A549 (cell line): ENCODE measurements at regions not wholly inside any gene's neighbourhood (a gene's known extent, or its start where the extent isn't known, plus 50 kb on each side); places are given as distances from the start of the nearest gene placed in this dataset.

Source experiments
- CEBPB ChIP-seq, 2 experiments: fragments of >200 bp in 1 of 2; sonication (Bioruptor Twin) in 1 of 2; formaldehyde crosslinking in 1 of 2; IDR thresholded peaks; 2 replicates each; pipeline ENCODE4 v1.6.1; 2012 to 2016
- EP300 ChIP-seq, 2 experiments: fragments of >200 bp; sonication (Bioruptor Twin); formaldehyde crosslinking; IDR thresholded peaks; 2 replicates in 1 of 2; 3 replicates in 1 of 2; pipeline ENCODE4 v1.6.1; 2016 to 2017
- ESRRA ChIP-seq: fragments of 150-350 bp; IDR thresholded peaks from 2 replicates; pipeline ENCODE4 v1.6.1; 2014; ENCODE audit warnings: mild to moderate bottlenecking, low read length, borderline replicate concordance
- FOSL2 ChIP-seq, 2 experiments: fragments of 450-650 bp in 1 of 2; fragments of >200 bp in 1 of 2; sonication (Bioruptor Twin) in 1 of 2; formaldehyde crosslinking; IDR thresholded peaks; 2 replicates each; pipeline versions ENCODE4 v1.5.0 to v1.6.1; 2016 to 2020; ENCODE audit warnings: mild to moderate bottlenecking in 1 of 2, moderate library complexity in 1 of 2
- JUN ChIP-seq, 2 experiments: fragments of >200 bp; sonication (Bioruptor Twin); formaldehyde crosslinking; IDR thresholded peaks; 2 replicates in 1 of 2; 3 replicates in 1 of 2; pipeline ENCODE4 v1.6.1; 2016 to 2017
- MAZ ChIP-seq: fragments of 150-350 bp; IDR thresholded peaks from 2 replicates; pipeline ENCODE4 v1.6.1; 2014; ENCODE audit warnings: antibody characterized with exemption, low read depth, low read length, borderline replicate concordance
- MYC ChIP-seq: IDR thresholded peaks from 2 replicates; pipeline ENCODE4 v1.6.1; 2012; ENCODE audit warnings: mild to moderate bottlenecking, inconsistent platforms, low read length, improper control_type of control experiment, borderline replicate concordance
- POLR2A ChIP-seq: IDR thresholded peaks from 2 replicates; pipeline ENCODE4 v1.6.1; 2012; ENCODE audit warnings: mild to moderate bottlenecking, low read length
- RCOR1 ChIP-seq: fragments of 150-350 bp; IDR thresholded peaks from 2 replicates; pipeline ENCODE4 v1.6.1; 2014; ENCODE audit warnings: antibody characterized with exemption, low read length, low read depth
- RFX5 ChIP-seq: fragments of 450-650 bp; IDR thresholded peaks from 2 replicates; pipeline ENCODE4 v1.7.1; 2014; ENCODE audit warnings: antibody characterized with exemption, mild to moderate bottlenecking, moderate library complexity
- ZC3H11A ChIP-seq: fragments of 450-650 bp; IDR thresholded peaks from 2 replicates; pipeline ENCODE4 v1.6.1; 2014; ENCODE audit warnings: antibody characterized with exemption, mild to moderate bottlenecking
- TF ChIP-seq, protein P1 (sequence below): fragments of >200 bp; sonication (Bioruptor Twin); formaldehyde crosslinking; IDR thresholded peaks from 3 replicates; pipeline ENCODE4 v1.5.1; 2016
- TF ChIP-seq, protein P2 (sequence below): fragments of 200-600 bp; sonication (generic); IDR thresholded peaks from 2 replicates; pipeline ENCODE4 v1.6.1; 2016; ENCODE audit warnings: antibody characterized with exemption, mild to moderate bottlenecking, moderate library complexity

DNA sequence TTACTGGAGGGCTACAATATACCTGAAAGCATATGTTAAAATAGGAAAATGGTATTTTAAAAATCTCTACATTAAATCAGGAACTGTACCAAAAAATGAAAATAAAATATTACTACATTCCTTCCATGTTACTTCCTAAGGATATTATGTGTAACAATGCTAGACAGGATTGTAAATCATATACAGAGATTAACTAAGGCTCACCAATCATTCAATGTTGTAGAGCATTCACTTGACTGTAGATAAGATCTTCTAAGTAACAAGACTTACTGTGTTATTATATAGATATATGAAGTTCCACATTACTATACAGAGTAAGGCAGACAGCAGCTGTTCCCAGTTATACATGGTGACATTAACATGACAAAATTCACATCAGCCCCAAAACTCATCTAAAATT is 1919.1 kb upstream of the CDH9 start:
- TF ChIP-seq POLR2A (no peak), ZC3H11A (no peak), RFX5 (no peak), FOSL2 (IDR thresholded peaks at IDR 0.05) (no peak), FOSL2 (CRISPR knock-in tag; IDR thresholded peaks at IDR 0.05) (no peak), EP300 (IDR thresholded peaks at IDR 0.05) (no peak), MYC (no peak), CEBPB (IDR thresholded peaks at IDR 0.05) (no peak), JUN (IDR thresholded peaks at IDR 0.05) (no peak), RCOR1 (no peak), ESRRA (no peak), MAZ (no peak)
- TF ChIP-seq, protein P1, sequence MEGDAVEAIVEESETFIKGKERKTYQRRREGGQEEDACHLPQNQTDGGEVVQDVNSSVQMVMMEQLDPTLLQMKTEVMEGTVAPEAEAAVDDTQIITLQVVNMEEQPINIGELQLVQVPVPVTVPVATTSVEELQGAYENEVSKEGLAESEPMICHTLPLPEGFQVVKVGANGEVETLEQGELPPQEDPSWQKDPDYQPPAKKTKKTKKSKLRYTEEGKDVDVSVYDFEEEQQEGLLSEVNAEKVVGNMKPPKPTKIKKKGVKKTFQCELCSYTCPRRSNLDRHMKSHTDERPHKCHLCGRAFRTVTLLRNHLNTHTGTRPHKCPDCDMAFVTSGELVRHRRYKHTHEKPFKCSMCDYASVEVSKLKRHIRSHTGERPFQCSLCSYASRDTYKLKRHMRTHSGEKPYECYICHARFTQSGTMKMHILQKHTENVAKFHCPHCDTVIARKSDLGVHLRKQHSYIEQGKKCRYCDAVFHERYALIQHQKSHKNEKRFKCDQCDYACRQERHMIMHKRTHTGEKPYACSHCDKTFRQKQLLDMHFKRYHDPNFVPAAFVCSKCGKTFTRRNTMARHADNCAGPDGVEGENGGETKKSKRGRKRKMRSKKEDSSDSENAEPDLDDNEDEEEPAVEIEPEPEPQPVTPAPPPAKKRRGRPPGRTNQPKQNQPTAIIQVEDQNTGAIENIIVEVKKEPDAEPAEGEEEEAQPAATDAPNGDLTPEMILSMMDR: no peak
- TF ChIP-seq, protein P2, sequence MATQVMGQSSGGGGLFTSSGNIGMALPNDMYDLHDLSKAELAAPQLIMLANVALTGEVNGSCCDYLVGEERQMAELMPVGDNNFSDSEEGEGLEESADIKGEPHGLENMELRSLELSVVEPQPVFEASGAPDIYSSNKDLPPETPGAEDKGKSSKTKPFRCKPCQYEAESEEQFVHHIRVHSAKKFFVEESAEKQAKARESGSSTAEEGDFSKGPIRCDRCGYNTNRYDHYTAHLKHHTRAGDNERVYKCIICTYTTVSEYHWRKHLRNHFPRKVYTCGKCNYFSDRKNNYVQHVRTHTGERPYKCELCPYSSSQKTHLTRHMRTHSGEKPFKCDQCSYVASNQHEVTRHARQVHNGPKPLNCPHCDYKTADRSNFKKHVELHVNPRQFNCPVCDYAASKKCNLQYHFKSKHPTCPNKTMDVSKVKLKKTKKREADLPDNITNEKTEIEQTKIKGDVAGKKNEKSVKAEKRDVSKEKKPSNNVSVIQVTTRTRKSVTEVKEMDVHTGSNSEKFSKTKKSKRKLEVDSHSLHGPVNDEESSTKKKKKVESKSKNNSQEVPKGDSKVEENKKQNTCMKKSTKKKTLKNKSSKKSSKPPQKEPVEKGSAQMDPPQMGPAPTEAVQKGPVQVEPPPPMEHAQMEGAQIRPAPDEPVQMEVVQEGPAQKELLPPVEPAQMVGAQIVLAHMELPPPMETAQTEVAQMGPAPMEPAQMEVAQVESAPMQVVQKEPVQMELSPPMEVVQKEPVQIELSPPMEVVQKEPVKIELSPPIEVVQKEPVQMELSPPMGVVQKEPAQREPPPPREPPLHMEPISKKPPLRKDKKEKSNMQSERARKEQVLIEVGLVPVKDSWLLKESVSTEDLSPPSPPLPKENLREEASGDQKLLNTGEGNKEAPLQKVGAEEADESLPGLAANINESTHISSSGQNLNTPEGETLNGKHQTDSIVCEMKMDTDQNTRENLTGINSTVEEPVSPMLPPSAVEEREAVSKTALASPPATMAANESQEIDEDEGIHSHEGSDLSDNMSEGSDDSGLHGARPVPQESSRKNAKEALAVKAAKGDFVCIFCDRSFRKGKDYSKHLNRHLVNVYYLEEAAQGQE: no peak
